ENCODE measurements at regions not wholly inside any gene's neighbourhood (a gene's known extent, or its start where the extent isn't known, plus 50 kb on each side); places are given as distances from the start of the nearest gene placed in this dataset.

DNA sequence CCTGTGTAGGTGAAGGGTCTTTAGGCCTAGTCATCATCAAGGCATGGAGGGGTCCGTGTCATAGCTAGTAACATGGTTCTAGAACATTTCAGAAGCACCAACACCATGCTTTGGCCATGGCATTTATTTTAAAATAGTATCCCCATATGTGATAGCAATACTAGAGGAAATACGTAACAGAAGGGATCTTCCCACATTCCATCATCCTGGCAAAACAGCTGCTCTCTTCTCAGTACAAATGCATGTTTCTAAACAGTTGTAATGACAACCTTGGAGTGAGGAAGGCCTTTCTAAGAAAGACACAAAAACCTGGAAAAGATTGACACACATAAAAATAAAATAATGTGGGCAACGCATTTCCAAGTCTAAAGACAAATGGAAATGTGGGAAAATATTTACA, 97.6 kb downstream of the GADD45G start:
- Histone ChIP-seq H3K4me3 (no peak overlapping the region), H3K27me3 (no peaks in the 10 kb centered on the region), H3K27ac (no peak overlapping the region), H3K9me3 (replicated peaks in 1 of 3) (no peaks in the 10 kb centered on the region), H3K4me1 (replicated peaks in 1 of 2) (peaks cover 0 to 5% of the 10 kb centered on the region in 2 donors), H3K36me3 (replicated peaks in 1 of 2) (no peaks in the 10 kb centered on the region)
- TF ChIP-seq POLR2A (IDR thresholded peaks at IDR 0.05) (no peak), CTCF (IDR thresholded peaks at IDR 0.05) (no peak)
- no peak for DNase-seq
- intact Hi-C loops (cut with DNase I) = no loop called here
- WGBS, 4 donors = 82 to 95% (median 93%) methylated on average over 3 of the region's 3 CpGs

DNA sequence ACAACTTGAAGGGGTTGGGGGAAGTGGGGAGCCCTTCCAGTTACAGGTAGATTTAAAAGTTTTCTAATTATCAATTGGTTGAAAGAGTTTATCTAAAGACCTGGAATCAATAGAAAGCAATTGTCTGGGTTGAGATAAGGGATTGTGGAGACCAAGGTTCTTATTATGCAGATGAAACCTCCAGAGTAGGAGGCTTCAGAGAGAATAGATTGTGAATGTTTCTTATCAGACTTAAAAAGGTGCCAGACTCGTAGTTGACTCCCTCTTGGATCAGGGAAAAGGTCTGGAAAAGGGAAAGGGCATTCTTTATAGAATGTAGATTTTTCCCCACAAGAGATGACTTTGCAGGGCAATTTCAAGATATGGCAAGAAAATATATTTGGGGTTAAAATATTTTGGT, 100.8 kb downstream of the GADD45G start:
- TF ChIP-seq POLR2A (IDR thresholded peaks at IDR 0.05) (no peak), CTCF (IDR thresholded peaks at IDR 0.05) (no peak)
- Histone ChIP-seq H3K36me3 (replicated peaks in 1 of 2) (no peaks in the 10 kb centered on the region), H3K27me3 (no peaks in the 10 kb centered on the region), H3K4me3 (no peak overlapping the region), H3K27ac (no peak overlapping the region), H3K4me1 (replicated peaks in 1 of 2) (peaks cover 0 to 5% of the 10 kb centered on the region in 2 donors), H3K9me3 (replicated peaks in 1 of 3) (no peaks in the 10 kb centered on the region)
- intact Hi-C loops (cut with DNase I) = no loop called here
- 0 to 49% (median 0%) methylated on average over 1 of the region's 1 CpG for WGBS, 4 donors
- DNase-seq = no peak

DNA sequence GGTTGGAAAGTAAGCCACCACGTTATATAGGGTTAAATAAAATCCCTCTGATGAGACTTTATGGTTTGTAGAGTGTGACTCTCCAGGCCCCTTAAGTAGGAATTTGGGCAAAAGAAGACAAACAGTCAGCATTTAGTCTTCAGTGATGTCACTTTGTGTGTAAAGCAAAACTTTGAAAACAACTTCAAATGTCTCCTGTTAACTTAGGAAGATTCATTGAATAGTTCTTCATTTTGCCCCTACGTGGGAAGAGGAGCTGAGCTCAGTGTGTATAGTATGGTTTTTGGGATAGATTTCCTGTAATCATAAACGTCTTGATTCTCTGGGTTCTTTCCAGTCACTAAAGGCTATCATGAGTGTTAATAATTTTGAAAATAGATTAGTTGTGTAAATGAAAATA, 101.3 kb downstream of the GADD45G start:
- Histone ChIP-seq H3K9me3 (replicated peaks in 1 of 3) (no peaks in the 10 kb centered on the region), H3K4me1 (replicated peaks in 1 of 2) (peaks cover 0 to 2% of the 10 kb centered on the region in 2 donors), H3K36me3 (replicated peaks in 1 of 2) (no peaks in the 10 kb centered on the region), H3K27me3 (no peaks in the 10 kb centered on the region), H3K4me3 (no peak overlapping the region), H3K27ac (no peak overlapping the region)
- WGBS, 4 donors = 65 to 74% (median 71%) methylated on average over 3 of the region's 3 CpGs
- no peak for DNase-seq
- TF ChIP-seq POLR2A (IDR thresholded peaks at IDR 0.05) = no peak
- no peak for TF ChIP-seq CTCF (IDR thresholded peaks at IDR 0.05)
- intact Hi-C loops (cut with DNase I) = no loop called here

GRCh38 chr9:89706731-89707191, 101.9 kb downstream of the GADD45G start:
- no peaks in the 10 kb centered on the region for H3K27me3 ChIP-seq
- no peaks in the 10 kb centered on the region for H3K9me3 ChIP-seq (replicated peaks in 1 of 3)
- TF ChIP-seq POLR2A (IDR thresholded peaks at IDR 0.05) (no peak), CTCF (IDR thresholded peaks at IDR 0.05) (no peak)
- 26 to 67% (median 53%) methylated on average over 3 to 5 of the region's 5 CpGs for WGBS, 4 donors
- no peaks in the 10 kb centered on the region for H3K36me3 ChIP-seq (replicated peaks in 1 of 2)
- no peak overlapping the region for H3K27ac ChIP-seq
- intact Hi-C loops (cut with DNase I) = no loop called here
- DNase-seq = no peak
- no peak overlapping the region for H3K4me3 ChIP-seq
- no peaks in the 10 kb centered on the region for H3K4me1 ChIP-seq (replicated peaks in 1 of 2)
